GM23338 (cell line): ENCODE measurements at regions not wholly inside any gene's neighbourhood (a gene's known extent, or its start where the extent isn't known, plus 50 kb on each side); places are given as distances from the start of the nearest gene placed in this dataset.

Experiments
- CREB1 ChIP-seq: fragments of 250-450 bp; sonication (Bioruptor Pico); IDR thresholded peaks from 2 replicates; pipeline ENCODE4 v1.5.0; 2020; ENCODE audit warnings: low read depth, mild to moderate bottlenecking, moderate library complexity
- CTCF ChIP-seq, 2 experiments: fragments of 200-600 bp in 1 of 2; sonication (generic) in 1 of 2; conservative IDR thresholded peaks; 2 replicates each; pipeline versions ENCODE4 v1.5.1 to v1.6.1; 2016 to 2017; ENCODE audit warnings: antibody characterized with exemption in 2 of 2, low read depth in 2 of 2, mild to moderate bottlenecking in 2 of 2, moderate library complexity in 1 of 2
- EZH2 ChIP-seq: fragments of 200-600 bp; sonication (generic); IDR thresholded peaks from one replicate; pipeline ENCODE4 v1.8.0; 2017; ENCODE audit warnings: antibody characterized with exemption, mild to moderate bottlenecking, low read depth; ENCODE audit not compliant: unreplicated experiment
- EZH2phosphoT487 ChIP-seq: fragments of 200-600 bp; sonication (generic); IDR thresholded peaks from one replicate; pipeline ENCODE4 v1.8.1; 2018; ENCODE audit warnings: antibody characterized with exemption; ENCODE audit not compliant: unreplicated experiment
- JUNB ChIP-seq: IDR thresholded peaks from one replicate; pipeline ENCODE4 v1.6.1; 2016; ENCODE audit warnings: antibody characterized with exemption; ENCODE audit not compliant: unreplicated experiment
- NANOG ChIP-seq: IDR thresholded peaks from 2 replicates; pipeline ENCODE4 v1.6.1; 2016; ENCODE audit warnings: antibody characterized with exemption, borderline replicate concordance
- POLR2AphosphoS5 ChIP-seq: IDR thresholded peaks from 2 replicates; pipeline ENCODE4 v1.6.1; 2016; ENCODE audit warnings: antibody characterized with exemption, low read depth
- REST ChIP-seq: IDR thresholded peaks from one replicate; pipeline ENCODE4 v1.6.1; 2018; ENCODE audit warnings: antibody characterized with exemption; ENCODE audit not compliant: unreplicated experiment
- ZNF331 ChIP-seq: fragments of 250-450 bp; sonication (Bioruptor Pico); IDR thresholded peaks from 2 replicates; pipeline ENCODE4 v1.5.0; 2020; ENCODE audit warnings: low read depth, mild to moderate bottlenecking, moderate library complexity

GRCh38 chr18:67072791-67073190, 443.7 kb downstream of the DSEL start:
- TF ChIP-seq CTCF (conservative IDR thresholded peaks at IDR 0.05; ENCODE audit: low read depth in 2 of 2) (no peak), POLR2AphosphoS5 (no peak), EZH2phosphoT487 (no peak), EZH2 (no peak), REST (no peak), ZNF331 (CRISPR knock-in tag) (no peak), NANOG (no peak), JUNB (no peak), CREB1 (CRISPR knock-in tag) (no peak)
